ENCODE measurements at regions not wholly inside any gene's neighbourhood (a gene's known extent, or its start where the extent isn't known, plus 50 kb on each side); places are given as distances from the start of the nearest gene placed in this dataset.

- no peak for DNase-seq
Observed at GRCh38 chr1:2933431-2934155, 87.7 kb upstream of the ACTRT2 start.

GRCh38 chr1:2934156-2934540 lies 87.1 kb upstream of the ACTRT2 start:
- DNase-seq: no peak

GRCh38 chr1:2934642-2935081 lies 86.6 kb upstream of the ACTRT2 start:
- no peak for DNase-seq

- no peak for DNase-seq
Observed at GRCh38 chr1:2935184-2935583, 86.1 kb upstream of the ACTRT2 start.

- no peak for DNase-seq
Observed at GRCh38 chr1:2935751-2936390, 85.4 kb upstream of the ACTRT2 start.

GRCh38 chr1:2936559-2937515 lies 84.4 kb upstream of the ACTRT2 start:
- DNase-seq: no peak

GRCh38 chr1:2937805-2938204 lies 83.5 kb upstream of the ACTRT2 start:
- DNase-seq: no peak

GRCh38 chr1:2939041-2939552 lies 82.2 kb upstream of the ACTRT2 start:
- DNase-seq: no peak

- no peak for DNase-seq
Observed at GRCh38 chr1:2940178-2940577, 81.1 kb upstream of the ACTRT2 start.

GRCh38 chr1:2941040-2941439 lies 80.2 kb upstream of the ACTRT2 start:
- DNase-seq: no peak

- no peak for DNase-seq
Observed at GRCh38 chr1:2941907-2942306, 79.4 kb upstream of the ACTRT2 start.

- DNase-seq: no peak
Observed at GRCh38 chr1:2942410-2942809, 78.9 kb upstream of the ACTRT2 start.

- DNase-seq: no peak
Observed at GRCh38 chr1:2943686-2944260, 77.5 kb upstream of the ACTRT2 start.

- DNase-seq: no peak
Observed at GRCh38 chr1:2944705-2945104, 76.6 kb upstream of the ACTRT2 start.

- no peak for DNase-seq
Observed at GRCh38 chr1:2945821-2946231, 75.4 kb upstream of the ACTRT2 start.

- no peak for DNase-seq
Observed at GRCh38 chr1:2946291-2946690, 75.0 kb upstream of the ACTRT2 start.

GRCh38 chr1:2946999-2947690 lies 74.1 kb upstream of the ACTRT2 start:
- no peak for DNase-seq

GRCh38 chr1:2948001-2948750 lies 73.1 kb upstream of the ACTRT2 start:
- DNase-seq: no peak

- DNase-seq: peak in 35 of 56 donors; percentile 12 to 85 (median 43)
Observed at GRCh38 chr1:2948751-2949680, 72.3 kb upstream of the ACTRT2 start.

All from nucleus accumbens (tissue), 56 donors.